Activated CD4-positive, alpha-beta T cell treated with anti-CD3 and anti-CD28 coated beads, Interleukin-10, Interleukin-2, amounts not matched to agents 100 ng/mL and 50 ng/mL, durations not matched to agents 16 hours and 8 hours (primary cell): ENCODE measurements at regions not wholly inside any gene's neighbourhood (a gene's known extent, or its start where the extent isn't known, plus 50 kb on each side); places are given as distances from the start of the nearest gene placed in this dataset.
"Not testable (repeated sequence)": the region's sequence is repeated elsewhere in the genome, so short reads cannot be mapped to it uniquely, and the experiment has no call there.

Source experiments
- DNase-seq: peaks from one replicate; pipeline ENCODE4 v3.0.0-alpha.2; 2020

DNA sequence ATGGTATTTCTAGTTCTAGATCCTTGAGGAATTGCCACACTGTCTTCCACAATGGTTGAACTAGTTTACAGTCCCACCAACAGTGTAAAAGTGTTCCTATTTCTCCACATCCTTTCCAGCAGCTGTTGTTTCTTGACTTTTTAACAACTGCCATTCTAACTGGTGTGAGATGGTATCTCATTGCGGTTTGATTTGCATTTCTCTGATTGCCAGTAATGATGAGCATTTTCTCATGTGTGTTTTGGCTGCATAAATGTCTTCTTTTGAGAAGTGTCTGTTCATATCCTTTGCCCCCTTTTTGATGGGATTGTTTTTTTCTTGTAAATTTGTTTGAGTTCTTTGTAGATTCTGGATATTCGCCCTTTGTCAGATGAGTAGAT is 308.6 kb upstream of the B3GAT1 start:
- not testable (repeated sequence) for DNase-seq

DNA sequence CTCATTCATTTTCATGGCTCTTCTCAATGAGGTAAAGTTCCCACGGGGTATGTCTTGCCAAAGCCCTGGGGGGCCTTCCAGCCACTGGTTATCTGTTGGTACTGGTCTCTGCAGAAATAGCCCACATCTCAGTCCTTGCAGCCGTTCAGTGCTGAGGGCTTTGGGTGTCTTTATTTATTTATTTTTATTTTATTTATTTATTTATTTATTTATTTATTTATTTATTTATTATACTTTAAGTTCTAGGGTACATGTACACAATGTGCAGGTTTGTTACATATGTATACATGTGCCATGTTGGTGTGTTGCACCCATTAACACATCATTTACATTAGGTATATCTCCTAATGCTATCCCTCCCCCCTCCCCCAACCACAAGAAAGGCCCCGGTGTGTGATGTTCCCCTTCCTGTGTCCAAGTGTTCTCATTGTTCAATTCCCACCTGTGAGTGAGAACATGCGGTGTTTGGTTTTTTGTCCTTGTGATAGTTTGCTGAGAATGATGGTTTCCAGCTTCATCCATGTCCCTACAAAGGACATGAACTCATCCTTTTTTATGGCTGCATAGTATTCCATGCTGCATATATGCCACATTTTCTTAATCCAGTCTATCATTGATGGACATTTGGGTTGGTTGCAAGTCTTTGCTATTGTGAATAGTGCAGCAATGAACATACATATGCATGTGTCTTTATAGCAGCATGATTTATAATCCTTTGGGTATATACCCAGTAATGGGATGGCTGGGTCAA is 308.1 kb upstream of the B3GAT1 start:
- not testable (repeated sequence) for DNase-seq

DNA sequence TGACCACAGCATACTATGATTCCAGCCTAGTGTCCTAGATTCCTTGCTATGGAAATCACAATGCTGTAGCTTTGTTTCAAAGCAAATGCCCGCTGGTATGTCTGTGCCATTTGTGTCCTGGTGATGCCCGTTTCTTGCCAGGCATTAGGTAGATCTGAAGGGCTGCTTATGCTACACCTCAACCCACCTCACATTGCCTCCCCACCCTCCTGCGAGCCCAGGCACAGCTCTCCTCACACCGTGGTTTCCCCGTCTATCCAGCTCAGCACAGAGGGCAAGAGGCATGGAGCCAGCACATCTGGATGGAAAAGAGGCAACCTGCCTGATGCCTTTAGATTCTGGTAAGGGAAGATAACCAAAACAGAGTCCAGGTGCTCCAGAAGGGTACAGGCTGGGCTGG is 307.4 kb upstream of the B3GAT1 start:
- no peak for DNase-seq

DNA sequence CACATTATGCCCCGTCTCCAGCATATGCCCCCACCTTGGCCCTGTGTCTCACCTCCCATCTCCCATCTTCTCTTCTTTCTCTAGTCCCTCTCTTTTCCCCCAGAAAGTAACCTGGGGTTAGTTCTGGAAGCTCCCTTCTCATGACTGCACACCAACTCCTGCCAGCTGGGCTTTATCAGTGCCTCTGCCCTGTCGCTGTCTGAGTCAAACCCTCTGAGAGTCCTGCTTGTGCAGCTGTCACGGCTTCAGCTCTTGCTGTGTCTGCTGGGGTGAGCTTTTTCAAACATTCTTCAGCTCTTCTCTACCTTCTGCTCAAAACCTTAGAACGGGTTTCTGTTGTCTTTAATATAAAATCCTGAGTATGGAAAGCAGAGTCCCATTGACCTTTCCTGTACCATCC is 304.5 kb upstream of the B3GAT1 start:
- DNase-seq, result no peak

DNA sequence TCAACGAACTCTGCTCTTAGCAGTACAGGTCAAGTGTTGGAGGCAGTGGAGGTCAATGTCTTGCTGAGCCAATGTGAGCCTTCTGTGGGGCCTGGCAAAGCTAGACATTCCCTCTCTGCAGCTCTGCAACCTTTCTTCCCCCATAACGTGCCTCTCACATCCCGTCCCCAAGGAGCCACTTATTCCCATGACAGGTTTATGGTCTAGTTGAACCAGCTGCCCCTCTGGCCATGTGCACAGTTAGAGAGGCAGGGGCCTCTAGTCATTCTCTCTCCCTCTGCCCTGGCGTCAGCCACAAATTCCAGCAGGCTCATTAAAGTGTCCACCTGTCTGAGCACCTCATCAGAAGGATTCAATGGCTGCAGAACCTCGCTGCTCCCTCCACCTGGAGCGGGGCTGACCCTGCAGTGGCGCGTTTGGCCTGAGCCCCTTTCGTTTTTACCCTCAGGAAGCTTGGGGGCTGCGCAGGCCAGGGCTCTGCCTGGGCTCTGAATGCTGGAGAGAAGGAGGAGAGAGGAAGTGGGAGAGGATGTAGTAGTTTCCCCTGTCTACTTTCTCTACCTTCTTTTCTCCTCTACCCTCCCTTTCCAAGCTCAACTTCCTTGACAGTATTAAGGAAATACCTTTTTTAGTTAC is 302.1 kb upstream of the B3GAT1 start:
- no peak for DNase-seq

DNA sequence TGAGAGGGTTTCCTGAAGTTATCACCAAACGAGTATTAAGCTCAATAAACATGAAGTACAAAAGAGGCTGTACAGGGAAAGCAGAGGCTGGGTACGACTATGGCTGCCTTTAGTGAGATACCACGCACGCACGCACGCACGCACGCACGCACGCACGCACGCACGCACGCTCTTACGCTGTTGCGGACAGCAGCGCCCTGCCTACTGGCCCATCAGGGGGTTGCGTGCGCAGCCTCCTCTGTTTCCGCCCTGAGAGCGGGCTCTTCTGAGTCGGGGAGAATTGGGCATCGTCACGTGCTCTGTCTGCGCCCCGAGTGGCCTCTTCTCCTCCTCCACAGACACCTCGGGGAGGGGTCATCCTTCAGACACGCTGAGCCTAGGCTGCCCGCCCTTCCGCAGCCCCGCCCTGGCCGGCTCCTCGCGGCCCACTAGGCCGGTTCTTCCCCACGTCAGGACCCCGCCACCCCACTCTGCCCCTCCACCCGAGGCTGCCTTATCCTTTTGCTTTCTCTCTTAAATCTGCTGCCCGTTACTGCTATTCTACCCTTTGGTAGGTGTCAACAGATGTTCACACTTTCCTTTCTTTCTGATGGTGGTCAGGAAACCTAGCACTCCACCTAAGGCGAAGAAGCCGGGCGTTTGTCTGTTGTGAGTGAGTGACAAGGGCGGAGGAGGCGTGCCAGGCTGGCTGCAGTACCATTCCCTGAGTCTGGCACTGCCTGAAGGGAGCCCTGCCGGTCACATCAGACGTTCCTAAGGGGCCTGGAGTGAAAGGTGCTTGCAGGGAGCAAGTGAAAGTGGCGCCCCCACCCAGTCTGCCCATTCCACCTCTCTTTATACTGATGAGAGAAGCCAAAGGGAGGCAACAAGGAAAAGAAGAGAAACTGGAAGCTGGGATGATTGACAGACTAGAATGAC is 300.4 kb upstream of the B3GAT1 start:
- no peak for DNase-seq

DNA sequence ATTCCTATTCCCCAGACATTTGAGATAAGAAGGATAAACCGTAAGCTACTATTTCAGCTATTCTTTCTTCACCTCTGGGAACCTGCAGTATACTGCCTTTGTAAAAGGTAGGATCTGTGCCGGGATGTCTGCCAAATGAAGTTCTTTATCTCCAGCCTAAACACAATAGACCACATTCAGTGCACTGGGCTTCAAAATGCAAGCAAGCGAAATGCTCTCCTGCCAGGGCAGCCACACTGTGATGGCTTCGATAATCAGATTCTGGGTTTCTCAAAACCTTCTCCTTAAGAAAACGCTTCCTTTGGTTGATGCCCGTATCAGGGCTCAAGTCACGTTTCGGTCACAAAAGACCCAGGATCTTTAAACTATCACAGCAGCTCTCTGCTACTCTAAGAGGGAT is 299.5 kb upstream of the B3GAT1 start:
- no peak for DNase-seq

DNA sequence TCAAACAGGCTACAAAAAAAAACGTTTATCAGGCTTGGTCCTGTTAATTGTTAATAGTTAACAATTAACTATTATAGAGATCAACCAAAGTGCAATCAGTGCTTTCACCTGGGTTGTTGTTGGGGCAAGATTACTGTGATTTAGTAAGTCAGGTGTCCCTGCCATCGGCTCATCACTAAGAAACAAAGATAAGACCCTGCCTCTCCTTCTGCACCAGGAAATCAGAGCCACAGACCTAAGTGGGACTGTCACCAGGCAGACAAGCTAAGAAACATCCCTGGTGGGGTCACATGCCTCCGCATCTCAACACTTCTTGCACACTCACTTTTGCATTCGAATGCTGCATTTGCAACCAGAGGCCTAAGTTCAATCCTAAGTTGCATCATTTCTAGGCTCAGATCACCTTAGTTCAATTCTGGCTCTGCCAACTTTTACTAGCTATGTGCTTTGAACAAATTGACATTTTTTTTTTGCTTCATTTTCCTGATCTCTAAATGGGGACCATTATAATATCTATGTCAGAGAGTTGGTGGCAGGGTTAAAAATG is 298.9 kb upstream of the B3GAT1 start:
- no peak for DNase-seq

DNA sequence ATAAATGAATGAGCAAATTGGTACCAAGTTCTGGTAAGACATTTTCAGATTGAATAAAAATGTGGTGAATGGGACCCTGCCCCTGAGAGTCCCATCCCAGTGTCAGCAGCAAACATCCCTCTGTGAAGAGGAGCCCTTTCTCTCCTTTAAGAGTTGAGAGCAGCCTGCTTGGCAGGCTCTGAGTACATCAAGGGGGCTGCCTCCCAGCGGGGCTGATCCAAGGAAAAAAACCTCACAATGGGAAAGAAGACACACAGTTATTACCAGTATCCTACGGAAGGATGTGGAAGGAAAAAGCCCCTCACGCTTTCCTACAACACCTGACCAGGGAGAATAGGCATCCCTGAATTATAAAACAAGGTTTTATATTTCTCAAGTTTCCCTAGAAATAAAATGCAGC is 293.8 kb upstream of the B3GAT1 start:
- DNase-seq, result no peak

DNA sequence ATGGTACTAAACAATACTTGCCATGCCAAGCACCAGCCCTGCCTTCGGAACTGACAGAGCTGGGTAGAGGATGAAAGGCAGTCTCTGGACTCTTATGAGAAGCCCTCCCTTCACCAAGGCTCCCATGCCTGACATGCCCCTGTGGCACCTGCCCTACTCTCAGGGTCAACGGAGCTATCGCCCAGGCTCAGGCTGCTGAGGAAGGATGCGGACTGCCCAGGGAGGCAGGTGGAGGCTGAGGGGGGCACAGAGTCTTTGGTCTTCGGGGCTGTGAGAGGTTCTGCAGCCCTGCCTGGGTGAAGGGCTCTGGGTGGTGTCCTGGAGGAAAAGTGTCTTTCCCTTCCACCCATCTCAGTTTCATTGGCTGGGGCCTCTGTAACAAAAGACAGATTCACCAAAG is 290.8 kb upstream of the B3GAT1 start:
- DNase-seq, result no peak

DNA sequence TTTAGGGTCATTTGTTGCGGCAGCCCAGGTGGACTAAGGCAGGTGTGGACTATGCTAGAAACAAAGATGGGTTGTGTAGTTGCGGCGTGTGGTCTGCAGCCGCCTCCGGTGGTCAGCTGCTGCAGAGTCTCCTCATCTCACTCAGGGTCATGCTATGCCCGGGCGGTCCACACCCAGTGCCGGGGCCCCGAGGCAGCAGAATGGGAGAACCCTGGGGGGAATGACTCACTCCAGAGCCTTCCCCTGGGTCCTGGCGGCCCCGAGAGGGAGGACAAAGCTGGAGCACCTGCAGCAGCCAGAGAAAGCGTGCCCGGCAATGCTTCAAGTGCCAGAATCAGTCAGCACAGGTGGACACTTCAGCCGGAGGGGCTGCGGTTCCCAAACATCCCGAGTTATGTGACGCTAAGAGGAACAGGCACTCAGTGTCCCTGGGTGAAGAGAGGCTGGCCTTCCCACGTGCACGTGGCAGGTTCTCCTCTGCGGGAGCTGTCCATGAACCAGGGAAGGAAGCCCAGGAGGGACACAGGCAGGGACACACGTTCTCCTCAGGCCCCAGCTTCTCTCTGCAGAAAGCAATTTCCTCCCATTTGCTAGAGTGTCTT is 289.6 kb upstream of the B3GAT1 start:
- no peak for DNase-seq

DNA sequence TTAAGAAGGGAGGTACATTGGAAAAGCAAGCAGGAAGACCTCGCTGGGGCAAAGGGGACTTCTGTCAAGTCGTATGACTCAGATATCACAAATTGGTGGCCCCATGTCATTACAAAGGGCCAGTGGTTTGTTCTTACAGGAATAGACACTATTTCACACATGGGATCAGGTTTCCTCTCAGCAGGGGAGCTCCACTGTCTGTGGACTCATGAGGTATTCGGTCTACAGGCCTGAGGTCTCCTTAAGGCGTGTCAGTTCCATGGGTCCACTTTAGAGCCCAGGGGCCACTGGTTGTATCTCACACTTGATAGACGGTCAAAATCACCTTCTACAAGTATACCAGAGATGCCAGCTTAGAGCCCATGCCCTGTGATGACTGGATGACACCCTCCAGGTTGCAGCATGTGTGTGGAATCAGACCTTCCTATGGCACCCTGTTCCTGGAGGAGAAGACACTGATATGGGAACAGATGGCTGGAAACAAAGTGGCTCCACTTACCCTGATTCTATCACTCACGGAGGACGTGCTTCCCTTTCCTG is 288.1 kb upstream of the B3GAT1 start:
- DNase-seq, result no peak

DNA sequence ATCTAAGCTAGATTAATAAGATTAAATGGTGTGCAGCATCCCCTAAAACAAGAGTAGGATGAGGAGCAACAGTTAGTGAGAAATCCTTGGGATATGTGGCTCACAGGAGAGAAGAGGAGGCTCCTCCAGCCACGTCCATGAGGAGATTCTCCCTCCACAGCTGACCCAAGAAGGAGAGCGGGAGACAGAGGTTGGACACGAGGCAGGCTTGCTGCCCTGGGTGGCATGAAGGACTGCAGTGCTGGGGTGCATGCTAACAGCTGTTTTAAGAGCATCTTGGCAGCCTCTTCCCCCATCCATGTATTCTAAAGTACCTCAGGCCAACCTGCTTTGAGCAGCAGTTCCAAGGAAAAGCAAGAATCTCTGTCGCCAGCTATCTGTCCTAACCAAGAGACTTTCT is 284.4 kb upstream of the B3GAT1 start:
- DNase-seq, result no peak

DNA sequence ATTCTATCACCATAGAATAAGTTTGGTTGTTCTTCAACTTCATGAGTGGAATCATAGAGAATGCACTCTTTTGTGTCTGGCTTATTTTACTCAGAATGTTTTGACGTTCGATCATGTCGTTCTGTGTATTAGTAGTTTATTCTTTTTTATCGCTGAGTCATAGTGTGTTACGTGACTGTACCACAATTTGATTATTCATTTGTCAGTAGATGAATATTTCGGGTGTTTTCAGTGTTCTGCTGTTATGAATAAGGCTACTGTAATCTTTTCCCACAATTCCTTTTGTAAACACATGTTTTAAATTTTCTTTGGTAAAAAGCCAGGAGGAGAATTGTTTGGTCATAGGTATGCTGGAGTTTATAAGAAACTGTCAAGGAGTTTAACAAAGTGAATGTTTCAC is 279.9 kb upstream of the B3GAT1 start:
- no peak for DNase-seq

DNA sequence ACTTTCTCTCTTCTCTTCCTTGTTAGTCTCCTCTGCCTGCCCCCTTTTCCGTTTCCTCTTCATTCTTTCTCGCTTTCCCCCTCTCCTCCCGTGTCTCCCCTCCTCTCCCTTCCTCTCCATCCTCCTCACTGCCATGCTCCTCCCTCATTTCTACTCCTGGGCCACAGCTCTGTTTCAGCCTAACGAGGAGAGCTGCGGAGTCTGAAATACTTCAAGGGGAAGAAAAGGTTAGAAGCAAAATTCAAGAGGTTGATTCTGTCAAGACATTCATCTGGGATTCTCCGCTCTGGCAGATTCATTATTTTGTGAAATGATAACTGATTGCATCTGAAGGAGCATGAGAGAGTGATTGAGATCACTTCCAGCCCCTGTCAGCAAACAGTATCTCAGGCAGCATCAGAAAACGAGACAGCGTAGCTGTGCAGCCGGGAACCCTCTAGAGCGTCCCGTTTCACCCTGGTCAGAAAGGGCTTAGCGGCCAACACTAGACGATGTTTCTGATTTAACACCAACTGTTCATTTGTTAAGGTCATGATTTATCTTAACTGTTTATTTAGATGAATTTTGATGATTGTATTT is 279.3 kb upstream of the B3GAT1 start:
- DNase-seq, result no peak

DNA sequence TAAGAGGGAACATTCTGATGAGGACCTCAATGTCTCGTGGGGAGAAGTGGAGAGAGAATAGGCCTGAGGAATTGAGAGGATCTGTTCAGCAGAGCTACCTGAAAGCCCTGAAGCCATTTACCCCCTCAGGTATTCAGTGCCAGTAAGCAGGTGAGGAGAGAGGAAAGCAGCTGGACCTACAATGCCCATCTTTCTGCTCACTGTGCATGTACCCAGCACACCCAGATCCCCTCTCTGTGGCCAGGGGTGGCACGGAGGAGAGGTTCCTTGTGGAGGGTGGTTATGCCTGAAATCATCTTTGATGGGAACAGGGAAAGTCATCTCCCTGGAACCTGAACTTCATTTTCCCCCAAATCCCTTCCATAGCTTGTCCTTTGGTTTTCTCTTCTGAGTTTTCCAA is 277.8 kb upstream of the B3GAT1 start:
- no peak for DNase-seq

DNA sequence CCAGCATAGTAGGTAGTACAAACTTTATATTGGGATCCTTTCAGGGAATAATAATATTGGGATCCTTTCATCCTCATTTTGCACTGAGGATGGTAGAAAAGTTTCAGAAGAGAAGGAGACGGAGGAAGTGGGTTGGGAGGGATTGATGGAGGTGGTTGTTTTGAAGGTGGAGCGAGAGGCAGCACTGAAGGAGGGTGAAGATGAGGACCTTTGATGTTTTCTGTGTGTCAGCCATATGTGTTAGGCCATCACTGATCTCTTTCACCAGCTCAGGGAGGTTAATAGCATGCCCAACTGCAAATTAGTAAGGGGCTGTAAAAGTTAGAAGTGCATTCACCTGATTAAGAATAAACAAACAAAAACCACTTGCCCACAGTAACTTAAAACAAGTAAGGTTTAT is 275.5 kb upstream of the B3GAT1 start:
- DNase-seq, result no peak

DNA sequence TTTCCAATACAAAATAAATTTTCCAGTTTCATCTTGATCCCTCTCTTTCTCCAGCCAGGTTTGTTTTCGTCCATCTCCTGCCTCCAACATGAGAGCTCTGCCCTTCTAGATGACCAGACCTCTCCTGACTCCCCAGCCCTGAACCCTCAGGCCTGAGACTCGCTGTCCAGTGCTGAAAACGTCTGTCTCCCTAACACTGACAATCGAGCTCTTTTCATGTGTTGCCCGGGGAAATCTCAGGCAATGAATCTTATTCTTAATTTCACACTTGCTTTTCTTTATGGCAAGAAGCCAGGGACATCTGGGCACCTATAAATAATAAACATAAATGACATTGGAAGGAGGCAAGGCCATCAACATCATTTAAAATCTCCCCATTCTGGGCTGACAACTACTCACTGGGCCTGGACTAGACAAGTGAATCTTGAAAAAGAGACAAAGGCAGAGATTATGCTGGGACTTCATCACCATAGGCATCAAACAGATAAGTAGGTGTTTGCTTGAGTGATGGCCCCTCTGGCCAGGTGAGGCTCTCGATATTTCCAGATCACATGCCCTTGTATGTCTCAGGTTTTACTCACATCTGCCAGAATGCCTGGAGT is 274.5 kb upstream of the B3GAT1 start:
- no peak for DNase-seq

DNA sequence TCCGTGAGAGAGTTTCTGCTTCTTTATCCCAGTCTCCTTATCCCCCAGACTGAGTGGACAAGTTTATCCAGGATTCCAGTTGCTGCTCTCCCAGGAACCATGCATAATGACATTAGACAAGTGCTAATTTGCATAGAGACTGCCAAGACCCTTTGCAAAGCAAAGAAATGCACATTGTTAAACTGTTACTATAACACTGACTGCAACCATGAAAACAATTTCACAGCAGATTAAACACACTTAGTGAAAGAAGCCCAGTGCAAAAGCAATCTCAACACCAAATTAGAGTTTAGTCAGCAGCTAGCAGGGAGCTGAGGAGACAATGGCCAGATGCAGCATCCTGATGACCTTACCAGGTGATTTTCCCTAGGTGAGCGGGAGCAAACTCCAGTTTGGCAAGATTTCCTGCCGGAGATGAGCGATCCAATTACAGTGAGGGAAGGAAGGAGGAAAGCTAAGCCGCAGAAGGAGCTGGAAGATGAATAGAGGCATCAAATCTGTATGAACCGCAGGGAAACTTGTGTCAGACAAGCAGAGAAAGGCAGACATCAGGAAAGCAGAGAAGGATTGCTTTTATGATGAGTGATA is 273.8 kb upstream of the B3GAT1 start:
- no peak for DNase-seq

DNA sequence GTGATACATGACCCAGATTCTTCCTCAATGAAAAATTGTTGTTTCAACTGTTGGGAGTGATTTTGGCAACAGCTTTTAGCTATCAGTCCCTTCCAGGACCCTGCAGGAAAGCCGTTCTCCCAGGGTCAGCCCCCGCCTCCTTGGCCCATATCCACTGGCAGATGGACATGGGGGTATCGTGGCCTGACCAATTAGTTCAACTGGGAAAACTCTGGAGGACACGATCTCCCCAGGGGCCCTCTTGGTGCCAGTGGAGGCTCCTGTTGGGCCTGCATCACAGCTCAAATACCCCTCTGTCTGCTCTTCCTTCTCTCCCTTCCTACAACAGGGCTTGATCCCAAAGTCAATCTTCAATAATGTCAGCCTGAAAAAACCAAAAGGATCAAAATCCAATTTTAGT is 272.5 kb upstream of the B3GAT1 start:
- DNase-seq, result no peak

DNA sequence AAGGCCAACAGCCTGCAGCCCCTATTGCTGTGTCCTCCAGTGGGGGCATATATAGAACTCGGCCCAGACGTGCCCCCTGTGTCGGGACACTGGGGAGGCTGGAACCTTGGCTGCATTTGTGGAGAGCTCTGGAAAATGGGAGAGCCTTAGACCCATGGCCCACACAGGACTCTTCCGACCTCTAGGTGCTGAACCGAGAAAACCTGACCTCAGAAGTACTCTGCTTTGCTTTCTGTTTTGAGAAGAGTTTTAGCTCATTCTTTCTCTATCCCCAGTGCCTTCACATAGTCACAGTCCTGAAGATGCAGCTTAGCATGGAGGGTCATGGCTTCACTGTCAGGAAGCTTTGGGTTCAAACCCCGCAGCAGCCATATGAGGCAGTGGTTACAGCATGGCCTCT is 271.8 kb upstream of the B3GAT1 start:
- no peak for DNase-seq

DNA sequence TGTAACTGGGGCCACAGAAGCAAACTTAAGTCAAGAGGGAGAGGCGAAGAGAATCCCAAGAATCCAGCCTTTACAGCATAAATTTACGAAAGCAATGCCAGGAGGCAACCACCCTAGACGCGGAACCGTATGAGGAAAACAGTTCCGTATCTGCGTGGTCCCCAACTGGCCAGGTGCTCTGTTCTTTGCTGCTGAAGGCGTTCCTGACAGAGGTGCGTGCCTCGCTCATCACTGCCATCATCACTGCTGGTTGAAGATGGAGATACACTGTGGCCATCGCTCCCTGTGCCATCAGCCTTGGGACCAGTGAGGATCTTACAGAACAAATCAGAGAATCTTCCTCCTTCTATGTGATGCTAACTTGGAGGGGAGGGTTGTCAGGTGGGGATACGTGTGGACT is 270.5 kb upstream of the B3GAT1 start:
- DNase-seq, result no peak
